ENCODE measurements at regions not wholly inside any gene's neighbourhood (a gene's known extent, or its start where the extent isn't known, plus 50 kb on each side); places are given as distances from the start of the nearest gene placed in this dataset.

- Histone ChIP-seq H3K4me1 (ENCODE audit: control insufficient read depth in 1 of 2, insufficient read depth in 2 of 2, low read length in 2 of 2) (no peaks in the 10 kb centered on the region), H3K36me3 (replicated peaks in 1 of 2; ENCODE audit: control insufficient read depth in 1 of 2, insufficient read depth in 2 of 2, low read length in 2 of 2) (no peaks in the 10 kb centered on the region), H3K9ac (ENCODE audit: insufficient read depth, low read length, poor library complexity, severe bottlenecking) (no peak overlapping the region), H3K27ac (ENCODE audit: low read depth in 1 of 2, low read length in 2 of 2) (no peak overlapping the region), H3K4me3 (replicated peaks in 1 of 3; ENCODE audit: low read depth in 2 of 3, low read length in 3 of 3) (no peak overlapping the region), H3K4me2 (replicated peaks; ENCODE audit: extremely low read depth, low read length, poor library complexity, severe bottlenecking) (no peak overlapping the region), H4K20me1 (ENCODE audit: insufficient read depth, low read length) (no peaks in the 10 kb centered on the region), H3K27me3 (ENCODE audit: control insufficient read depth in 2 of 2, insufficient read depth in 2 of 2, low read length in 2 of 2) (no peaks in the 10 kb centered on the region), H3K79me2 (ENCODE audit: insufficient read depth, low read length) (no peaks in the 10 kb centered on the region), H2AFZ (ENCODE audit: insufficient read depth, low read depth, low read length, poor library complexity, severe bottlenecking) (no peak overlapping the region), H3K9me3 (replicated peaks in 1 of 2; ENCODE audit: control insufficient read depth in 1 of 2, insufficient read depth in 1 of 2, low read length in 2 of 2) (peaks cover 0 to 4% of the 10 kb centered on the region in 2 donors)
- no peak overlapping the region for H3K27ac Mint-ChIP-seq
- no peaks in the 10 kb centered on the region for H3K4me1 Mint-ChIP-seq
- no peaks in the 10 kb centered on the region for H3K27me3 Mint-ChIP-seq (ENCODE audit: low read depth in 3 of 3)
- WGBS (ENCODE audit: insufficient coverage) = 62% methylated on average over 2 of the region's 2 CpGs
- no peak for DNase-seq
- H3K4me3 Mint-ChIP-seq = no peak overlapping the region
- no peaks in the 10 kb centered on the region for H3K36me3 Mint-ChIP-seq
- H3K9me3 Mint-ChIP-seq = peaks cover 4 to 15% (median 5%) of the 10 kb centered on the region in 7 donors
- TF ChIP-seq CTCF (IDR thresholded peaks at IDR 0.05) = no peak
- intact Hi-C loops (cut with micrococcal nuclease) = no loop called here
Observed at GRCh38 chr5:64110222-64110621, 55.4 kb upstream of the RNF180 start.

GRCh38 chr5:64108674-64109073 is 57.0 kb upstream of the RNF180 start:
- Mint-ChIP-seq H3K27ac (no peak overlapping the region), H3K36me3 (no peaks in the 10 kb centered on the region), H3K4me3 (no peak overlapping the region), H3K27me3 (ENCODE audit: low read depth in 3 of 3) (no peaks in the 10 kb centered on the region), H3K4me1 (no peaks in the 10 kb centered on the region), H3K9me3 (peaks cover 4 to 15% (median 6%) of the 10 kb centered on the region in 7 donors)
- Histone ChIP-seq H3K9me3 (replicated peaks in 1 of 2; ENCODE audit: control insufficient read depth in 1 of 2, insufficient read depth in 1 of 2, low read length in 2 of 2) (peaks cover 0 to 6% of the 10 kb centered on the region in 2 donors), H3K79me2 (ENCODE audit: insufficient read depth, low read length) (no peaks in the 10 kb centered on the region), H3K36me3 (replicated peaks in 1 of 2; ENCODE audit: control insufficient read depth in 1 of 2, insufficient read depth in 2 of 2, low read length in 2 of 2) (no peaks in the 10 kb centered on the region), H3K4me2 (replicated peaks; ENCODE audit: extremely low read depth, low read length, poor library complexity, severe bottlenecking) (no peak overlapping the region), H3K4me3 (replicated peaks in 1 of 3; ENCODE audit: low read depth in 2 of 3, low read length in 3 of 3) (no peak overlapping the region), H4K20me1 (ENCODE audit: insufficient read depth, low read length) (no peaks in the 10 kb centered on the region), H3K4me1 (ENCODE audit: control insufficient read depth in 1 of 2, insufficient read depth in 2 of 2, low read length in 2 of 2) (no peaks in the 10 kb centered on the region), H3K27ac (ENCODE audit: low read depth in 1 of 2, low read length in 2 of 2) (no peak overlapping the region), H3K27me3 (ENCODE audit: control insufficient read depth in 2 of 2, insufficient read depth in 2 of 2, low read length in 2 of 2) (no peaks in the 10 kb centered on the region), H3K9ac (ENCODE audit: insufficient read depth, low read length, poor library complexity, severe bottlenecking) (no peak overlapping the region), H2AFZ (ENCODE audit: insufficient read depth, low read depth, low read length, poor library complexity, severe bottlenecking) (no peak overlapping the region)
- no peak for TF ChIP-seq CTCF (IDR thresholded peaks at IDR 0.05)
- DNase-seq = no peak
- WGBS (ENCODE audit: insufficient coverage) = no CpG with 5 or more reads among the region's 4 CpGs
- intact Hi-C loops (cut with micrococcal nuclease) = no loop called here

Data from CD14-positive monocyte (primary cell).